ENCODE measurements at regions not wholly inside any gene's neighbourhood (a gene's known extent, or its start where the extent isn't known, plus 50 kb on each side); places are given as distances from the start of the nearest gene placed in this dataset.

DNA sequence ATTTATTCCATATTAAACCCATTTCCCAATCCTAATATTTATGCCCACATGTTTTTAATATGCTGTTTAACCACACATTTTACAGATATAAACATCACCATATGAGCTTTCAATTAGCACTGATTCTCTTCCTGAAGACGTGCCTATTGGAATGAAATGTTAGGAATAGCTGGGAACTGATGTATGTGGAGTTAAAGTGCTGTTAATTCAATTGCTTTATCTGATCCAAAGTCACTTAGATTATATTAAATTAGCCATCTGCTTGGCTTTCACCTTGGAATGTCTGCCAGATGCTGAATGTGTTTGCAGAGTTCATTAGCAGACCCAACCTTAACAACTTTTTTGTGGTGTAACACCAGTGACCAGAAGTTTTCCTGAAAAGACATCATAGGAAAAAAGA, 942.9 kb upstream of the KLHL29 start:
- Histone ChIP-seq H3K27ac (no peak overlapping the region), H3K9me3 (ENCODE audit: control insufficient read depth, low read length) (no peaks in the 10 kb centered on the region), H3K9ac (no peak overlapping the region), H3K4me2 (ENCODE audit: low read length) (no peak overlapping the region), H2AFZ (no peak overlapping the region), H3K4me3 (ENCODE audit: low read depth, low read length) (no peak overlapping the region), H3K4me1 (no peaks in the 10 kb centered on the region), H3K36me3 (ENCODE audit: control insufficient read depth, insufficient read depth, low read length) (no peaks in the 10 kb centered on the region), H3K79me2 (no peaks in the 10 kb centered on the region), H3K27me3 (ENCODE audit: control insufficient read depth, insufficient read depth, low read length) (no peaks in the 10 kb centered on the region)
- TF ChIP-seq, protein P1, sequence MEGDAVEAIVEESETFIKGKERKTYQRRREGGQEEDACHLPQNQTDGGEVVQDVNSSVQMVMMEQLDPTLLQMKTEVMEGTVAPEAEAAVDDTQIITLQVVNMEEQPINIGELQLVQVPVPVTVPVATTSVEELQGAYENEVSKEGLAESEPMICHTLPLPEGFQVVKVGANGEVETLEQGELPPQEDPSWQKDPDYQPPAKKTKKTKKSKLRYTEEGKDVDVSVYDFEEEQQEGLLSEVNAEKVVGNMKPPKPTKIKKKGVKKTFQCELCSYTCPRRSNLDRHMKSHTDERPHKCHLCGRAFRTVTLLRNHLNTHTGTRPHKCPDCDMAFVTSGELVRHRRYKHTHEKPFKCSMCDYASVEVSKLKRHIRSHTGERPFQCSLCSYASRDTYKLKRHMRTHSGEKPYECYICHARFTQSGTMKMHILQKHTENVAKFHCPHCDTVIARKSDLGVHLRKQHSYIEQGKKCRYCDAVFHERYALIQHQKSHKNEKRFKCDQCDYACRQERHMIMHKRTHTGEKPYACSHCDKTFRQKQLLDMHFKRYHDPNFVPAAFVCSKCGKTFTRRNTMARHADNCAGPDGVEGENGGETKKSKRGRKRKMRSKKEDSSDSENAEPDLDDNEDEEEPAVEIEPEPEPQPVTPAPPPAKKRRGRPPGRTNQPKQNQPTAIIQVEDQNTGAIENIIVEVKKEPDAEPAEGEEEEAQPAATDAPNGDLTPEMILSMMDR (IDR thresholded peaks at IDR 0.05): no peak

DNA sequence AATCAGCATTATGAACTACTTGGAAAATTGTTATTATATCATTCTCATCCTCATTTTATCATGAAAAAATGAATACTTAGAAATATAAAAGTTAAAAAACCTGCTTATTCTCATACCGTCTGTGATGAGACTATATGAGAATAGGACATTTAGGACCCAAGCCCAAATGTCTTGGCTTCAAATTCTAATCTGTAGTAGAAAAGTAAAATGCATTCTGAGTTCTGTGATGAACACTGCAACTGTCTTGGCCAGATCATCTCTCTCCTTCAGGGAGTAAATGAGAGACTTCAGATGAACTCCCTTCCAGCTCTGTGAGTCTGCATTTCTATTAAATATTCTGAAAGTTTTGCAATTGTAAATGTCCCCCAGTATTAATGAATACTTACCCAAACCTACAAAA, 940.7 kb upstream of the KLHL29 start:
- H2AFZ ChIP-seq: no peak overlapping the region
- H3K9ac ChIP-seq: no peak overlapping the region
- no peak overlapping the region for H3K27ac ChIP-seq
- H3K4me2 ChIP-seq (ENCODE audit: low read length): no peak overlapping the region
- TF ChIP-seq, protein P1 (IDR thresholded peaks at IDR 0.05): no peak
- H3K36me3 ChIP-seq (ENCODE audit: control insufficient read depth, insufficient read depth, low read length): no peaks in the 10 kb centered on the region
- H3K4me3 ChIP-seq (ENCODE audit: low read depth, low read length): no peak overlapping the region
- no peaks in the 10 kb centered on the region for H3K9me3 ChIP-seq (ENCODE audit: control insufficient read depth, low read length)
- H3K4me1 ChIP-seq: no peaks in the 10 kb centered on the region
- H3K79me2 ChIP-seq: no peaks in the 10 kb centered on the region
- H3K27me3 ChIP-seq (ENCODE audit: control insufficient read depth, insufficient read depth, low read length): no peaks in the 10 kb centered on the region

DNA sequence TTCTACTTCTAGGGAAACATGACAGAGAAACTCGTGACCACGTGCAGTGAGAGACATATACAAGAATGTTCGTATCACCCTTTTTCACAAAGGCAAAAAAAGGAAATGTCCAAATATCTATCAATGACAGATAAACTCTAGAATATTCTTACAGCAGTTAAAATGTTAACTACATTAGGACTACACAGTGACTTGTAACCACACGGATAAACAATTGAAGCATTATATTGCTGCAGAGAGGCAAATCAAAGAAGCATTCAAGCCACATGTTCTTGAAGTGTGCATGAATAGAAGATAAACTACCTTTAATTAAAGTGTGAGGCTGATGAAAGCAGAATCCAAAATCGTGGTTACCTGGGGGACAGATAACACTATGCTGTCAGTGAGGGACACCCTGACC, 935.3 kb upstream of the KLHL29 start:
- Histone ChIP-seq H3K79me2 (no peaks in the 10 kb centered on the region), H2AFZ (no peak overlapping the region), H3K4me3 (ENCODE audit: low read depth, low read length) (no peak overlapping the region), H3K27ac (no peak overlapping the region), H3K4me2 (ENCODE audit: low read length) (no peak overlapping the region), H3K9ac (no peak overlapping the region), H3K27me3 (ENCODE audit: control insufficient read depth, insufficient read depth, low read length) (no peaks in the 10 kb centered on the region), H3K9me3 (ENCODE audit: control insufficient read depth, low read length) (no peaks in the 10 kb centered on the region), H3K36me3 (ENCODE audit: control insufficient read depth, insufficient read depth, low read length) (no peaks in the 10 kb centered on the region), H3K4me1 (no peaks in the 10 kb centered on the region)
- TF ChIP-seq, protein P1 (IDR thresholded peaks at IDR 0.05): no peak

DNA sequence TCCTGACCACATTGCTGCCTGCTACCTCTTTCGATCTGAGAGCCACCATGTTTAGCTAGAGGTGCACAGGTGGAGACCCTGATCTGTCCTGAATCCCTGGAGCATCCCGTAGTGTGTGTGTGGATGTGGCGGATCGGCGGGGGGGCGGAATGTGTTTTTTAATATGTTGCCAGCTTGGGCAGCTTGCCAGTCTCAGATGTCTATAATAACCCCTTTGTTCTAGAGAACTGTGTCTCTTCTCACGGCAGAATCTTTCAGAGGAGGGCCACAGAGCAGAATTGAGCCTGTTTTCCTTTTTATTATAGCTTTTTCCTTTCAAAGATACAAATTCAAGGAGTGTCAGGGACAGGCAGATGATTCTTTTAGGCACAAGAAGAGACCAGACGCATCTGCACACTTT, 934.1 kb upstream of the KLHL29 start:
- TF ChIP-seq, protein P1 (IDR thresholded peaks at IDR 0.05): no peak
- H3K27me3 ChIP-seq (ENCODE audit: control insufficient read depth, insufficient read depth, low read length): no peaks in the 10 kb centered on the region
- H2AFZ ChIP-seq: no peak overlapping the region
- H3K4me1 ChIP-seq: no peaks in the 10 kb centered on the region
- no peaks in the 10 kb centered on the region for H3K79me2 ChIP-seq
- H3K4me3 ChIP-seq (ENCODE audit: low read depth, low read length): no peak overlapping the region
- H3K4me2 ChIP-seq (ENCODE audit: low read length): no peak overlapping the region
- no peak overlapping the region for H3K9ac ChIP-seq
- H3K27ac ChIP-seq: no peak overlapping the region
- no peaks in the 10 kb centered on the region for H3K9me3 ChIP-seq (ENCODE audit: control insufficient read depth, low read length)
- H3K36me3 ChIP-seq (ENCODE audit: control insufficient read depth, insufficient read depth, low read length): no peaks in the 10 kb centered on the region

DNA sequence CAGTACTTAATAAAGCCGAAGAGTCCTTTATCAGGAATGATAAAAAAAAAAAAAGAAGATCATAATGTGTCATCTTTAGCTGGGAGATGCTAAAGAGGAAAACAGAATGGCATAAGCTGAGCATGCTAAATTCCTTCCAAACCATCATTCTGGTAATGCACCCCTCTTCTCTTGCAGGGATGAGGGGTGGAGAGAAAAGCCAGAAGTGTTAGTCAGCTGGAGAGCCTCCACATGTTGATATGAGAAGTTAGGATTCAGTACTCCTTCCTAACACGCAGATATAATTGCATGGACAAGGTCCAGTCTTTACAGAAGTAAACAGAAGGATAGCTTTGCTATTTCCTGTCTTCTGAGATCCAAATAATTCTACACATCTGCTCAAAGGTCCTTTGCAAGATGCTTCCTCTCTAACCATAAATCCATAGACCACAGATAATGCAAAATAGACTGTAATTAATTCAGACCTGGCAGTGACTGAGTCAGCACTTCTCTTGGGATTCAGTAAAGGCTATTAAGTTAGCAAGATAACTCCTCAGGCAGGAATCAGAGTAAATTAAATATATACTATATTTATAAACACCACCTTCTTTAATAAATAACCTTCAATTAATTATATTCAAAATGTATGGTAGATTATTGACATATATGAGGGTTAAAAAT, 930.0 kb upstream of the KLHL29 start:
- Histone ChIP-seq H3K9me3 (ENCODE audit: control insufficient read depth, low read length) (no peaks in the 10 kb centered on the region), H3K27ac (no peak overlapping the region), H3K4me2 (ENCODE audit: low read length) (no peak overlapping the region), H2AFZ (no peak overlapping the region), H3K79me2 (no peaks in the 10 kb centered on the region), H3K36me3 (ENCODE audit: control insufficient read depth, insufficient read depth, low read length) (no peaks in the 10 kb centered on the region), H3K27me3 (ENCODE audit: control insufficient read depth, insufficient read depth, low read length) (no peaks in the 10 kb centered on the region), H3K4me3 (ENCODE audit: low read depth, low read length) (no peak overlapping the region), H3K9ac (no peak overlapping the region), H3K4me1 (no peaks in the 10 kb centered on the region)
- TF ChIP-seq, protein P1 (IDR thresholded peaks at IDR 0.05): no peak

All from parathyroid adenoma (tissue), 2 donors.